CD1c-positive myeloid dendritic cell (primary cell): ENCODE measurements at regions not wholly inside any gene's neighbourhood (a gene's known extent, or its start where the extent isn't known, plus 50 kb on each side); places are given as distances from the start of the nearest gene placed in this dataset.
A peak's percentile ranks its signal among the peaks of the same experiment; 100 is the strongest.

Experiments used
- DNase-seq: peaks from one replicate; pipeline ENCODE4 v3.0.0-alpha.2; 2016; ENCODE audit errors: extremely low spot score

GRCh38 chr14:94682736-94683135 lies 70.5 kb downstream of the SERPINA3 start:
- no peak for DNase-seq

GRCh38 chr14:94682061-94682516 lies 69.9 kb downstream of the SERPINA3 start:
- DNase-seq, result no peak

- peak; percentile 57 for DNase-seq
Observed at GRCh38 chr14:94681300-94682060, 69.3 kb downstream of the SERPINA3 start.

GRCh38 chr14:94680862-94681288 lies 68.7 kb downstream of the SERPINA3 start:
- no peak for DNase-seq

- no peak for DNase-seq
Observed at GRCh38 chr14:94679937-94680861, 68.0 kb downstream of the SERPINA3 start.

GRCh38 chr14:94679106-94679810 lies 67.1 kb downstream of the SERPINA3 start:
- no peak for DNase-seq

GRCh38 chr14:94677747-94678146 lies 65.6 kb downstream of the SERPINA3 start:
- no peak for DNase-seq

- no peak for DNase-seq
Observed at GRCh38 chr14:94677213-94677612, 65.0 kb downstream of the SERPINA3 start.

GRCh38 chr14:94676495-94677185 lies 64.4 kb downstream of the SERPINA3 start:
- DNase-seq, result no peak

GRCh38 chr14:94675036-94675435 lies 62.8 kb downstream of the SERPINA3 start:
- no peak for DNase-seq

- no peak for DNase-seq
Observed at GRCh38 chr14:94673781-94674231, 61.6 kb downstream of the SERPINA3 start.
